HCT116 (cell line): ENCODE measurements at regions not wholly inside any gene's neighbourhood (a gene's known extent, or its start where the extent isn't known, plus 50 kb on each side); places are given as distances from the start of the nearest gene placed in this dataset.

Source experiments
- ATAC-seq: fragments of 200-7000 bp; cut with Tn5 transposase; 2 replicates; pipeline ENCODE4 v1.9.1; 2020; ENCODE audit warnings: mild to moderate bottlenecking, moderate library complexity
- BruUV-seq: library from RNA; stranded (reverse); fragments of 400-500 nt; replicated peaks from 2 replicates; lab custom pipeline; 2021; lab: Mats Ljungman, UMichigan
- CTCF ChIA-PET: fragments of 300-600 bp; sonication (Branson Sonifier 250); formaldehyde crosslinking; loops from one replicate; lab custom pipeline; 2021; ENCODE audit warnings: antibody characterized with exemption; lab: Charles Lee
- POLR2A ChIA-PET: fragments of 300-600, 350-600 bp; sonication (Branson Sonifier 250); formaldehyde crosslinking; loops from one replicate; lab custom pipeline; 2021; ENCODE audit warnings: antibody characterized with exemption; lab: Charles Lee
- RAD21 ChIA-PET, 2 experiments: fragments of 300-600 bp; sonication (Branson Sonifier 250); formaldehyde crosslinking; loops; one replicate each; lab custom pipeline; 2023; ENCODE audit warnings: low total read pairs in 2 of 2; ENCODE audit not compliant: uncharacterized antibody in 2 of 2, unreplicated experiment in 2 of 2, low non-redundant PET in 1 of 2; lab: Charles Lee
- DNase-seq: peaks from one replicate; pipeline ENCODE4 v3.0.0-alpha.2; 2010; ENCODE audit warnings: low read depth, low spot score
- H2AFZ ChIP-seq: fragments of 200-600 bp; shearing (Covaris generic), sonication (generic); 2 replicates; pipeline ENCODE4 v1.6.1; 2017; ENCODE audit warnings: low read depth, mixed run types, mixed read lengths, antibody characterized with exemption, low read length; ENCODE audit not compliant: poor library complexity, severe bottlenecking
- H3K27ac ChIP-seq: 2 replicates; pipeline ENCODE4 v1.5.1; 2012; ENCODE audit warnings: low read depth, low read length
- H3K27me3 ChIP-seq: fragments of 200-600 bp; sonication (generic); 2 replicates; pipeline ENCODE4 v1.6.1; 2016; ENCODE audit warnings: mixed run types, low read length, mixed read lengths; ENCODE audit not compliant: insufficient read depth
- H3K36me3 ChIP-seq, 2 experiments: fragments of 200-500 bp in 1 of 2; fragments of 200-600 bp in 1 of 2; sonication (Bioruptor generic) in 1 of 2; sonication (generic) in 1 of 2; 2 replicates each; pipeline versions ENCODE4 v1.5.1 to v1.6.1; 2014 to 2016; ENCODE audit warnings: low read length in 2 of 2, inconsistent platforms in 1 of 2, mixed read lengths in 1 of 2, mixed run types in 1 of 2; ENCODE audit not compliant: insufficient read depth in 2 of 2, control insufficient read depth in 1 of 2
- H3K4me1 ChIP-seq, 2 experiments: fragments of 200-600 bp in 1 of 2; sonication (generic) in 1 of 2; 2 replicates each; pipeline versions ENCODE4 v1.5.1 to v1.6.1; 2012 to 2017; ENCODE audit warnings: low read length in 2 of 2, inconsistent platforms in 1 of 2, mild to moderate bottlenecking in 1 of 2, mixed read lengths in 1 of 2, mixed run types in 1 of 2, moderate library complexity in 1 of 2; ENCODE audit not compliant: insufficient read depth in 2 of 2, control insufficient read depth in 1 of 2
- H3K4me2 ChIP-seq: fragments of 200-600 bp; sonication (generic); 2 replicates; pipeline ENCODE4 v1.6.1; 2017; ENCODE audit warnings: mixed run types, low read length, mixed read lengths
- H3K4me3 ChIP-seq, 2 experiments: fragments of 200-600 bp in 1 of 2; sonication (generic) in 1 of 2; replicated peaks in 1 of 2; 2 replicates each; pipeline ENCODE4 v1.5.1; 2011 to 2016; ENCODE audit warnings: low read length in 2 of 2, control low read depth in 1 of 2, low read depth in 1 of 2, mild to moderate bottlenecking in 1 of 2, mixed read lengths in 1 of 2, mixed run types in 1 of 2
- H3K79me2 ChIP-seq: fragments of 200-600 bp; sonication (generic); 2 replicates; pipeline ENCODE4 v1.6.1; 2017; ENCODE audit warnings: mild to moderate bottlenecking, mixed run types, low read length, moderate library complexity, mixed read lengths; ENCODE audit not compliant: insufficient read depth
- H3K9ac ChIP-seq: fragments of 200-600 bp; sonication (generic); 2 replicates; pipeline ENCODE4 v1.6.1; 2016; ENCODE audit warnings: low read length, mixed read lengths
- H3K9me2 ChIP-seq: fragments of 200-600 bp; sonication (generic), shearing (Covaris generic); 2 replicates; pipeline ENCODE4 v1.6.1; 2017; ENCODE audit warnings: mixed run types, mild to moderate bottlenecking, moderate library complexity; ENCODE audit not compliant: insufficient read depth
- H3K9me3 ChIP-seq, 2 experiments: fragments of 200-500 bp in 1 of 2; fragments of 200-600 bp in 1 of 2; sonication (Bioruptor generic) in 1 of 2; sonication (generic) in 1 of 2; 2 replicates each; pipeline ENCODE4 v1.6.1; 2014 to 2017; ENCODE audit warnings: low read length in 2 of 2, mixed read lengths in 2 of 2, inconsistent platforms in 1 of 2, low read depth in 1 of 2, mild to moderate bottlenecking in 1 of 2, mixed run types in 1 of 2, moderate library complexity in 1 of 2; ENCODE audit not compliant: control insufficient read depth in 1 of 2, insufficient read depth in 1 of 2
- H4K20me1 ChIP-seq: fragments of 200-600 bp; sonication (generic), shearing (Covaris generic); 2 replicates; pipeline ENCODE4 v1.6.1; 2017; ENCODE audit warnings: mixed run types, mild to moderate bottlenecking, moderate library complexity; ENCODE audit not compliant: insufficient read depth
- CEBPB ChIP-seq: IDR thresholded peaks from 2 replicates; pipeline ENCODE4 v1.6.1; 2012; ENCODE audit warnings: low read depth
- ELF1 ChIP-seq: IDR thresholded peaks from 2 replicates; pipeline ENCODE4 v1.6.1; 2012; ENCODE audit warnings: low read depth, borderline replicate concordance
- EZH2 ChIP-seq: fragments of 200-600 bp; sonication (generic); IDR thresholded peaks from 2 replicates; pipeline ENCODE4 v1.6.1; 2017; ENCODE audit warnings: antibody characterized with exemption, mixed run types
- FOSL1 ChIP-seq: IDR thresholded peaks from 2 replicates; pipeline ENCODE4 v1.6.1; 2012; ENCODE audit warnings: low read depth
- POLR2AphosphoS5 ChIP-seq: IDR thresholded peaks from 2 replicates; pipeline ENCODE4 v1.6.1; 2011; ENCODE audit warnings: mild to moderate bottlenecking, low read depth, low read length, moderate library complexity
- SIN3A ChIP-seq: IDR thresholded peaks from 2 replicates; pipeline ENCODE4 v1.6.1; 2012; ENCODE audit warnings: low read depth
- SP1 ChIP-seq: IDR thresholded peaks from 2 replicates; pipeline ENCODE4 v1.6.1; 2012; ENCODE audit warnings: low read depth
- YY1 ChIP-seq: IDR thresholded peaks from 2 replicates; pipeline ENCODE4 v1.6.1; 2011; ENCODE audit warnings: low read length, low read depth, moderate library complexity, mild to moderate bottlenecking; ENCODE audit not compliant: insufficient replicate concordance; ENCODE audit errors: extremely low read depth
- ZBTB33 ChIP-seq: IDR thresholded peaks from 2 replicates; pipeline ENCODE4 v1.6.1; 2011; ENCODE audit warnings: mild to moderate bottlenecking, low read length, moderate library complexity; ENCODE audit not compliant: insufficient replicate concordance; ENCODE audit errors: extremely low read depth
- intact Hi-C: fragments of 100-400 bp; cut with micrococcal nuclease; formaldehyde crosslinking; loops from 2 replicates; pipeline ENCODE4 v1.10.0; 2022
- TF ChIP-seq, protein P1 (sequence below): IDR thresholded peaks from 2 replicates; pipeline ENCODE4 v1.6.1; 2012
- TF ChIP-seq, protein P2 (sequence below): IDR thresholded peaks from 2 replicates; pipeline ENCODE4 v1.6.1; 2012; ENCODE audit warnings: low read depth

DNA sequence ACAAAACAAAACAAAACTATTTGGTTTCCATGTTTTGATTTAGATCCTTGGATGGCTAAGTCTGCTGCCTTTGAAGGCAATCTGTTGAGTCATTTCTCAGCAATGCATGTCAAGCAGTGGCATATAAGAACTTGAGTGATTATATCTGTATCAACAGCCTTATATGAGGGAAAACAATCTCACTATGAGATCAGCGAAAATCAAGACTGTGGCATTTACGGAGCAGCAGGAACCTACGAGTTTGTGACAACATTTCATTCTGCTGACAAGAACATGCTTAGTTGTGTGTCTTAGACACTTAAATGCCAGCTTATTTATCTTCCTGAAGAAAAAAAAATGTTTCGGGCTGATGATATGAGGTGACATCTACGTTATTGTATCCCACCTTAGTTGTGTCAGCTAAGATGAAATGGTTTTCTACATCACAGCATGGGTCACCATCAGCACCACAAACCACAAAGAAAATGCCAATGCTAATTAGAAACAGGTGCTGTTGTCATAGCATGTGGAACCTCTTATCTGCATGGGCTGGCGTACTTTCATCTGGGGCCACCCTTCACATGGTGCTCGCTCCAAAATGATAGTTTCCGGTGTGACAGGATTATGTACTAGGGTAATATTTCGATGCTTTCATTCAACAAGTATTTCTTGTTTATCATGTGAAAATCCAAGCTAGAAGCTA is 1085.5 kb downstream of the SORCS1 start:
- CTCF ChIA-PET: no interaction called here
- no peak overlapping the region for H3K27ac ChIP-seq

More for the DNA sequence above, 1085.5 kb downstream of the SORCS1 start:
- Histone ChIP-seq H3K4me1 (no peaks in the 10 kb centered on the region), H4K20me1 (no peaks in the 10 kb centered on the region), H2AFZ (no peak overlapping the region), H3K9me2 (no peaks in the 10 kb centered on the region), H3K4me2 (no peak overlapping the region), H3K79me2 (no peaks in the 10 kb centered on the region), H3K9me3 (peaks cover 46 to 48% of the 10 kb centered on the region in 2 experiments; a peak in 2 of 4 replicates), H3K36me3 (no peaks in the 10 kb centered on the region), H3K4me3 (no peak overlapping the region), H3K27me3 (no peaks in the 10 kb centered on the region), H3K9ac (no peak overlapping the region)
- BruUV-seq: no TSS peak
- no peak for ATAC-seq
- no peak for DNase-seq
- intact Hi-C loops: no loop called here
- TF ChIP-seq CEBPB (no peak), SP1 (no peak), FOSL1 (no peak), ZBTB33 (no peak), ELF1 (no peak), SIN3A (no peak), POLR2AphosphoS5 (no peak), EZH2 (no peak), YY1 (no peak)
- TF ChIP-seq, protein P1, sequence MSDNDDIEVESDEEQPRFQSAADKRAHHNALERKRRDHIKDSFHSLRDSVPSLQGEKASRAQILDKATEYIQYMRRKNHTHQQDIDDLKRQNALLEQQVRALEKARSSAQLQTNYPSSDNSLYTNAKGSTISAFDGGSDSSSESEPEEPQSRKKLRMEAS: no peak
- TF ChIP-seq, protein P2, sequence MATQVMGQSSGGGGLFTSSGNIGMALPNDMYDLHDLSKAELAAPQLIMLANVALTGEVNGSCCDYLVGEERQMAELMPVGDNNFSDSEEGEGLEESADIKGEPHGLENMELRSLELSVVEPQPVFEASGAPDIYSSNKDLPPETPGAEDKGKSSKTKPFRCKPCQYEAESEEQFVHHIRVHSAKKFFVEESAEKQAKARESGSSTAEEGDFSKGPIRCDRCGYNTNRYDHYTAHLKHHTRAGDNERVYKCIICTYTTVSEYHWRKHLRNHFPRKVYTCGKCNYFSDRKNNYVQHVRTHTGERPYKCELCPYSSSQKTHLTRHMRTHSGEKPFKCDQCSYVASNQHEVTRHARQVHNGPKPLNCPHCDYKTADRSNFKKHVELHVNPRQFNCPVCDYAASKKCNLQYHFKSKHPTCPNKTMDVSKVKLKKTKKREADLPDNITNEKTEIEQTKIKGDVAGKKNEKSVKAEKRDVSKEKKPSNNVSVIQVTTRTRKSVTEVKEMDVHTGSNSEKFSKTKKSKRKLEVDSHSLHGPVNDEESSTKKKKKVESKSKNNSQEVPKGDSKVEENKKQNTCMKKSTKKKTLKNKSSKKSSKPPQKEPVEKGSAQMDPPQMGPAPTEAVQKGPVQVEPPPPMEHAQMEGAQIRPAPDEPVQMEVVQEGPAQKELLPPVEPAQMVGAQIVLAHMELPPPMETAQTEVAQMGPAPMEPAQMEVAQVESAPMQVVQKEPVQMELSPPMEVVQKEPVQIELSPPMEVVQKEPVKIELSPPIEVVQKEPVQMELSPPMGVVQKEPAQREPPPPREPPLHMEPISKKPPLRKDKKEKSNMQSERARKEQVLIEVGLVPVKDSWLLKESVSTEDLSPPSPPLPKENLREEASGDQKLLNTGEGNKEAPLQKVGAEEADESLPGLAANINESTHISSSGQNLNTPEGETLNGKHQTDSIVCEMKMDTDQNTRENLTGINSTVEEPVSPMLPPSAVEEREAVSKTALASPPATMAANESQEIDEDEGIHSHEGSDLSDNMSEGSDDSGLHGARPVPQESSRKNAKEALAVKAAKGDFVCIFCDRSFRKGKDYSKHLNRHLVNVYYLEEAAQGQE: no peak
- ChIA-PET RAD21 (no interaction called here), POLR2A (no interaction called here)
